ENCODE measurements at regions not wholly inside any gene's neighbourhood (a gene's known extent, or its start where the extent isn't known, plus 50 kb on each side); places are given as distances from the start of the nearest gene placed in this dataset.
A peak's percentile ranks its signal among the peaks of the same experiment; 100 is the strongest.

- no peak for DNase-seq (ENCODE audit: low read depth in 2 of 2)
Observed at GRCh38 chr1:48164571-48164970, 57.9 kb upstream of the SLC5A9 start.

DNA sequence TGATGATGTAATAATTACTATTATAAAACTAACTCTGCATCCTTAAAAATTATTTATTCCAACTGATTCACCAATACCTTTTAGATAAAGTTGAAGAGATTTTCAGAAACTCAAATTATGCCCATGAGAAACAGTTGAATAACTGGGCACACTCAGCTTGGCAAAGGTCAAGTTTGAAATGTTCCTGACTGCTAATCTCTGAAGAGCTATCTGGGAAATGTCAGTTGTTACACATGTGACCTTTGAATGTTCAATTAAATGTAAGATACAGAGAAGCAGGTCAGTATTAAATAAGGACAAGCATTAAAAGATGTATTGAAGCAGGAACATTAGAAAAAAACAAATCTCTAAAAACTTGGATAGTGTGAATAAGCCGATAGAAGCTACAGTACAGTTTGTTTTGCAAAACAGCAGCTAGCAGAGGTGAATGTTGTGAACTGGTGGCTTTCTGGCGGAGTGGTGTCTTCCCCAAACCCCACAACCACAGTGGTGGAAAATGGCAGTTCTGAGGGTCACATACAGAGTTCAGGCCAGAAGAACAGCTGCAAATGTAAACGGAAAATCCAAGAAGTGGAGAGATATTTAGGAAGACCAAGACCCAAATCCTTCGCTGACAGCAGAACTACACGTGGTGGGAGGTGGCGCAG, 61.9 kb upstream of the SLC5A9 start:
- DNase-seq (ENCODE audit: low read depth in 2 of 2) = no peak

- DNase-seq (ENCODE audit: low read depth in 2 of 2) = no peak
Observed at GRCh38 chr1:48139275-48139674, 83.2 kb upstream of the SLC5A9 start.

GRCh38 chr1:48127735-48128685, 94.5 kb upstream of the SLC5A9 start:
- DNase-seq (ENCODE audit: low read depth in 2 of 2) = no peak

- DNase-seq (ENCODE audit: low read depth in 2 of 2) = no peak
Observed at GRCh38 chr1:48123647-48124046, 98.9 kb upstream of the SLC5A9 start.

- no peak for DNase-seq (ENCODE audit: low read depth in 2 of 2)
Observed at GRCh38 chr1:48121955-48122354, 100.6 kb upstream of the SLC5A9 start.

DNA sequence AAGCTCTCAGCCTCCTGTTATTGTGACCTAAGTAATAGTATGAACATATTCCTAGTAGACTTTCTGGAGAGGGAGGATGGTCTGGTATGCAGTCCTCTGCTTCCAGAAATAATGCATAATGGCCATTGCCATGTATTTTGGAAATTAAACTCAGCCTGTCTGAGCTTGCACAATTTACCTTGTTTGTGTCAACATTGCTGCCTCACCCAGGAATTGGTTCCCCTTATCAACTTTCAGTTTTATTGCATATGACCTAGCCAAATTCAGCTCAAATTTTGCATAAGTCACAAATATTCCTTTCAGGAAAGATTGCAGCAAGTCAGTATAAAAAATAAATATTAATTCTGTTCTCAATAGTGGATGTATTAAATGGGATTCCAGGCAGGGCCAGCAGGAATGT, 101.9 kb upstream of the SLC5A9 start:
- no peak for DNase-seq (ENCODE audit: low read depth in 2 of 2)

DNA sequence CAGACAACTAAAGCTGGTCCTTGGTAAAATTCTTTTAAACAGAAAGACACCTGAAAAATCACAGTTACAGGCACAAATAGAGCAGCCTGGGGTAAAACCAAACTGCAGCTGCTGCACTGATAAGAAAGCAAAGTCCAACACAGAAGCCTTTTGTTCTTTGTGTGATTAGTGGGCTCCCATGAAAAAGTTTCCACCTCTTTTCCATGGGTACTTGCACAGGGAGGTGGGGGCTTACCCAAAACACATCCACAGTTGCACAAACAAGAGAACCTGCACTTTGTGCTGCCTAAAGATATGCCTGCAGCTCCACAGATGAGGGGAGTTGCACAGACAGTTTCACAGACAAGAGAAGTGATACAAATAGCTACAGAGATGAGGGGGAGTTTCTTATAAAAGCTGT, 106.7 kb upstream of the SLC5A9 start:
- no peak for DNase-seq (ENCODE audit: low read depth in 2 of 2)

GRCh38 chr1:48114596-48115382, 107.7 kb upstream of the SLC5A9 start:
- no peak for DNase-seq (ENCODE audit: low read depth in 2 of 2)

GRCh38 chr1:48109390-48110013, 112.3 kb upstream of the TRABD2B start:
- no peak for DNase-seq (ENCODE audit: low read depth in 2 of 2)

DNA sequence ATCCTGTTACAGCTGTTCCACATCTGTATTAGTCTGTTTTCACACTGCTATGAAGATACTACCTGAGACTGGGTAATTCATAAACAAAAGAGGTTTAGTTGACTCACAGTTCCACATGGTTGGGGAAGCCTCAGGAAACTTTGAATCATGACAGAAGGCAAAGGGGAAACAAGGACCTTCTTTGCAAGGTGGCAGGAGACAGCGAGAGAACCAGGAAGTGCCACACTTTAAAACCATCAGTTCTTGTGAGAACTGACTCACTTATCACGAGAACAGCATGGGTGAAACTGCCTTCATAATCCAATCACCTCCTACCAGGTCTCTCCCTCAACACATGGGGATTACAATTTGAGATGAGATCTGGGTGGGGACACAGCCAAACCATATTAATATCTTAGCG, 110.3 kb upstream of the TRABD2B start:
- DNase-seq (ENCODE audit: low read depth in 2 of 2) = no peak

DNA sequence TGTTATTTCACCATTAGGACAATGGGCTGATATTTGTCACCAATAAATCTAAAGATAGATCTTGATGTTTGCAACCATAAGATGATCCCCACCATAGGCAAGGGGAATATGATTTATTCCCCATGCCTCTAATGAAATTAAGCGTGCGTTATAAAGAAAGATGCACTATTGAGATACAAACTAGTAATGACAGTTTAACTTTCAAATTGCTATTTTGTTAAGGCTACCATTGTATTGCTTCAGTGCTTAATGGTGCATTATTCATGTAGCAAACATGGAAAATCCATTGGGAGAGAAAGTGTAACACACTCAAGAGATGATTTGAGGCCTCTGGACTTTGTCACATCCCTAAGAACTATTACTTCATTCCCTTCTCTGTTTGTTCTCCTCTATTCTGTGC, 108.9 kb upstream of the TRABD2B start:
- DNase-seq (ENCODE audit: low read depth in 2 of 2) = no peak

DNA sequence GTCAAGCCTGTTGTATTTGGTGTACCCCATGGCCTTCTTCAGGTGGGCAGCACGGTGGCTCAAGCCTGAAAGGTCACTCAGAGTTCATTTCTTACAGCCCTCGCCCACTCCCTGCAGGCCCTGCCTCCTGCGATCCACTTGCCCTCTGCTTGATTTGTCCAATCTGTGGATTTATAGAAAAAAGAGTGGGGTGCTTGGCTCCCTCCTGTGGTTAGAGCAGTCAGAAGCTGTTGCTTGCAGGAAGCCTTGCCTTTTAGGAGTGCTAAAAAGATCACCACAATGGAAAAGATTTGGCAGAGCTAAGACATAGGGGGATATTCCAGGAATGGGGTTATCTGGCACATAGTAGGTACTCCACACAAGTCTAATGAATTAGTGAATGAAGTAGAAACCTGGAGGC, 108.0 kb upstream of the TRABD2B start:
- no peak for DNase-seq (ENCODE audit: low read depth in 2 of 2)

GRCh38 chr1:48103495-48103894, 106.3 kb upstream of the TRABD2B start:
- no peak for DNase-seq (ENCODE audit: low read depth in 2 of 2)

- DNase-seq (ENCODE audit: low read depth in 2 of 2) = no peak
Observed at GRCh38 chr1:48102766-48103165, 105.6 kb upstream of the TRABD2B start.

- no peak for DNase-seq (ENCODE audit: low read depth in 2 of 2)
Observed at GRCh38 chr1:48099072-48099773, 102.0 kb upstream of the TRABD2B start.

- peak; percentile 45 to 63 for DNase-seq (ENCODE audit: low read depth in 2 of 2)
Observed at GRCh38 chr1:48093696-48094528, 96.7 kb upstream of the TRABD2B start.

GRCh38 chr1:48093147-48093546, 96.0 kb upstream of the TRABD2B start:
- no peak for DNase-seq (ENCODE audit: low read depth in 2 of 2)

DNA sequence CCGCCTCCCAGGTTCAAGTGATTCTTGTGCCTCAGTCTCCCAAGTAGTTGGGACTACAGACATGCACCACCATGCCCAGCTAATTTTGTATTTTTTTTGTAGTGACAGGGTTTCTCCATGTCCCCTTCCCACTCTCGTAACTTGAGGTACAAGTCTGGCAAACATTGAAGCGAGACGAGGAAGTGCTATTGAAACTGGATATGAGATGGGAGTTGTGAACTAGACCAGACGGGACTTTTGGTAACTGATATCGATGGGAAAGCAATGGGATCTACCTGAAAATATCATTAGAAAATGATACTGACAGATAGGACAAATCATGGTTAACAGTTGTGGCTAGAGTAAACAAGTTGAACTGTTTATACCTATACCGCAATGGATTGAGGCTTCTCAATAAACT, 95.2 kb upstream of the TRABD2B start:
- DNase-seq (ENCODE audit: low read depth in 2 of 2) = no peak

- no peak for DNase-seq (ENCODE audit: low read depth in 2 of 2)
Observed at GRCh38 chr1:48089356-48089891, 92.2 kb upstream of the TRABD2B start.
